GM04503 (cell line): ENCODE measurements at regions not wholly inside any gene's neighbourhood (a gene's known extent, or its start where the extent isn't known, plus 50 kb on each side); places are given as distances from the start of the nearest gene placed in this dataset.

Experiments
- DNase-seq: peaks from one replicate; pipeline ENCODE4 v3.0.0-alpha.2; 2012; ENCODE audit warnings: low read depth

GRCh38 chr13:99663185-99663825, 162.0 kb downstream of the TM9SF2 start:
- DNase-seq: no peak

GRCh38 chr13:99662678-99663077, 161.4 kb downstream of the TM9SF2 start:
- DNase-seq: no peak

GRCh38 chr13:99661791-99662190, 160.5 kb downstream of the TM9SF2 start:
- no peak for DNase-seq

- no peak for DNase-seq
Observed at GRCh38 chr13:99659866-99660554, 158.7 kb downstream of the TM9SF2 start.

- DNase-seq: no peak
Observed at GRCh38 chr13:99659226-99659625, 158.0 kb downstream of the TM9SF2 start.

GRCh38 chr13:99658261-99658991, 157.2 kb downstream of the TM9SF2 start:
- DNase-seq: no peak

- DNase-seq: no peak
Observed at GRCh38 chr13:99657848-99658260, 156.6 kb downstream of the TM9SF2 start.

GRCh38 chr13:99656844-99657381, 155.6 kb downstream of the TM9SF2 start:
- no peak for DNase-seq

GRCh38 chr13:99656092-99656745, 154.9 kb downstream of the TM9SF2 start:
- DNase-seq: no peak

GRCh38 chr13:99655351-99656091, 154.2 kb downstream of the TM9SF2 start:
- no peak for DNase-seq

- DNase-seq: no peak
Observed at GRCh38 chr13:99654076-99654475, 152.8 kb downstream of the TM9SF2 start.

GRCh38 chr13:99653526-99653925, 152.3 kb downstream of the TM9SF2 start:
- no peak for DNase-seq

- DNase-seq: no peak
Observed at GRCh38 chr13:99652901-99653300, 151.6 kb downstream of the TM9SF2 start.

GRCh38 chr13:99652141-99652540, 150.9 kb downstream of the TM9SF2 start:
- DNase-seq: no peak

- DNase-seq: no peak
Observed at GRCh38 chr13:99651016-99651415, 149.7 kb downstream of the TM9SF2 start.

- DNase-seq: no peak
Observed at GRCh38 chr13:99650410-99650809, 149.1 kb downstream of the TM9SF2 start.

GRCh38 chr13:99648927-99649326, 147.7 kb downstream of the TM9SF2 start:
- DNase-seq: no peak

GRCh38 chr13:99648066-99648665, 146.9 kb downstream of the TM9SF2 start:
- DNase-seq: no peak

- DNase-seq: no peak
Observed at GRCh38 chr13:99647596-99647985, 146.3 kb downstream of the TM9SF2 start.

- DNase-seq: no peak
Observed at GRCh38 chr13:99646866-99647595, 145.8 kb downstream of the TM9SF2 start.

GRCh38 chr13:99642841-99643240, 141.6 kb downstream of the TM9SF2 start:
- DNase-seq: no peak
